ENCODE measurements at regions not wholly inside any gene's neighbourhood (a gene's known extent, or its start where the extent isn't known, plus 50 kb on each side); places are given as distances from the start of the nearest gene placed in this dataset.

DNA sequence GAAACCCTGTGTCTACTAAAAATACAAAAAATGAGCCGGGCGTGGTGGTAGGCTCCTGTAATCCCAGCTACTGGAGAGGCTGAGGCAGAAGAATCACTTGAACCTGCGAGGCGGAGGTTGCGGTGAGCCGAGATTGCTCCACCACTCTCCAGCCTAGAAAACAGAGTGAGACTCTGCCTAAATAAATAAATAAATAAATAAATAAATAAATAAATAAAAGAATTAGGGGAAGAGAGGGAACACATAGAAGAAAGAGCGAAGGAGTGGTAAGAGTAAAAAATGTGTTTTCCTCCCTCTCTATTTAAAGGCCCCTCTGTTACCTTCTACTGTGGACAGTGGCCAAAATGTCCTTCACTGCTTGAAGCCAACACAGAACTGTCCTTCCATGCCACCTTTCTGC, 103.9 kb upstream of the SOX21 start:
- no peak overlapping the region for H3K27ac ChIP-seq
- H3K9me3 ChIP-seq: no peaks in the 10 kb centered on the region
- no peaks in the 10 kb centered on the region for H3K36me3 ChIP-seq
- 85 to 95% methylated on average over 4 to 7 of the region's 7 CpGs for WGBS, 2 donors (ENCODE audit: low coverage in 1 of 2)
- no peaks in the 10 kb centered on the region for H3K27me3 ChIP-seq
- ATAC-seq: no peak
- H3K4me3 ChIP-seq: no peak overlapping the region
- no peaks in the 10 kb centered on the region for H3K4me1 ChIP-seq
- TF ChIP-seq POLR2A (IDR thresholded peaks at IDR 0.05): no peak
- no peak for TF ChIP-seq EP300 (IDR thresholded peaks at IDR 0.05)
- no peak for TF ChIP-seq POLR2AphosphoS5 (IDR thresholded peaks at IDR 0.05)
- TF ChIP-seq, protein P1, sequence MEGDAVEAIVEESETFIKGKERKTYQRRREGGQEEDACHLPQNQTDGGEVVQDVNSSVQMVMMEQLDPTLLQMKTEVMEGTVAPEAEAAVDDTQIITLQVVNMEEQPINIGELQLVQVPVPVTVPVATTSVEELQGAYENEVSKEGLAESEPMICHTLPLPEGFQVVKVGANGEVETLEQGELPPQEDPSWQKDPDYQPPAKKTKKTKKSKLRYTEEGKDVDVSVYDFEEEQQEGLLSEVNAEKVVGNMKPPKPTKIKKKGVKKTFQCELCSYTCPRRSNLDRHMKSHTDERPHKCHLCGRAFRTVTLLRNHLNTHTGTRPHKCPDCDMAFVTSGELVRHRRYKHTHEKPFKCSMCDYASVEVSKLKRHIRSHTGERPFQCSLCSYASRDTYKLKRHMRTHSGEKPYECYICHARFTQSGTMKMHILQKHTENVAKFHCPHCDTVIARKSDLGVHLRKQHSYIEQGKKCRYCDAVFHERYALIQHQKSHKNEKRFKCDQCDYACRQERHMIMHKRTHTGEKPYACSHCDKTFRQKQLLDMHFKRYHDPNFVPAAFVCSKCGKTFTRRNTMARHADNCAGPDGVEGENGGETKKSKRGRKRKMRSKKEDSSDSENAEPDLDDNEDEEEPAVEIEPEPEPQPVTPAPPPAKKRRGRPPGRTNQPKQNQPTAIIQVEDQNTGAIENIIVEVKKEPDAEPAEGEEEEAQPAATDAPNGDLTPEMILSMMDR (IDR thresholded peaks at IDR 0.05): no peak

DNA sequence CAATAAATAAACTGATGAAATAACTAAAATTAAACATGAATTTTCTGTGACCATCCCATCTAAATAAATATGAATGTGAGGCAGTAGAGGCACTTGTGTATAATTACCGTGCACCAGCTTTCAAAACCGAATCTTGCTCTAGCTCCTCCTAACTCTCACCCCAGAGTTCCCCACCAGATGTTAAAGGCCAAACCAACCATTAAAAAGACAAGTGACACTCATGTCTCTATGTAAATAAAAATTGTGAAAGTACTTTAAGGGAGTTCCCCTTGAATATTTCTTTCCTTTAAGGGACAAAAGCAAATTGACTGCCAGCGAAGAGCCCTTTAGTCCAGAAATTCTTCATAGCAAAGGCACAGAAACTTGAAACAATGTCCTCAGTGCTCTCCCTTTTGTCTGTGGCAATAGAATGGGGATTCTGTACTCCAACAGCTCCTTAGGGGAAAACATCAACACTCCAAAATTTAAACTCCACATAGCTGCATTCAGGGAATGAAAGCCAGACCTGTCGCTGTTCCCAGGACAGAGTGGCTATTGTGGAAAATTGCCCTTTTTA, 101.7 kb upstream of the SOX21 start:
- no peak overlapping the region for H3K4me3 ChIP-seq
- no peak for TF ChIP-seq EP300 (IDR thresholded peaks at IDR 0.05)
- TF ChIP-seq, protein P1 (IDR thresholded peaks at IDR 0.05): no peak
- TF ChIP-seq POLR2AphosphoS5 (IDR thresholded peaks at IDR 0.05): no peak
- no peak for TF ChIP-seq POLR2A (IDR thresholded peaks at IDR 0.05)
- H3K27me3 ChIP-seq: no peaks in the 10 kb centered on the region
- H3K27ac ChIP-seq: no peak overlapping the region
- no peak for ATAC-seq
- no peaks in the 10 kb centered on the region for H3K9me3 ChIP-seq
- WGBS, 2 donors (ENCODE audit: low coverage in 1 of 2): 80 to 81% methylated on average over 4 of the region's 4 CpGs
- H3K4me1 ChIP-seq: no peaks in the 10 kb centered on the region
- no peaks in the 10 kb centered on the region for H3K36me3 ChIP-seq

DNA sequence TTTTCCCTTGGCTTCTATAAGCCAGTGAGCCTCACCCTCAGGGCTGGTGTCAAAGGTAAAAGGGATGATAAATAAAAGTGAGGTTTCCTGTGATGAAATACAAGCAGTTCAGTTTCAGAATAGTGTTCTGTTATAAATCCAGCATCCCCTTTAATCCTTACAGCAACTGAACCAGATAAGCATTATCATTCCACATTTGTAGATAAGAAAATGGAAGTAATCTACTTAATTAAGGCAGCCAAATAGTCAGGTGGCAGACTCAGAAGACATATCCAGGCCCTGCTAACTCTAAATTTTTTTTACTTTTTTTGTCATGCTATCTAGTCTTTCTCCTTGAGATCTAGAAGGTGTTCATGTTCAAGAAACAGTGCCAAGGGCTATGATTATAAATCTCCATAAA, 99.4 kb upstream of the SOX21 start:
- Histone ChIP-seq H3K27ac (no peak overlapping the region), H3K9me3 (no peaks in the 10 kb centered on the region), H3K4me1 (no peaks in the 10 kb centered on the region), H3K4me3 (no peak overlapping the region), H3K36me3 (no peaks in the 10 kb centered on the region), H3K27me3 (no peaks in the 10 kb centered on the region)
- no peak for ATAC-seq
- TF ChIP-seq, protein P1 (IDR thresholded peaks at IDR 0.05): no peak
- TF ChIP-seq EP300 (IDR thresholded peaks at IDR 0.05): no peak
- no peak for TF ChIP-seq POLR2AphosphoS5 (IDR thresholded peaks at IDR 0.05)

DNA sequence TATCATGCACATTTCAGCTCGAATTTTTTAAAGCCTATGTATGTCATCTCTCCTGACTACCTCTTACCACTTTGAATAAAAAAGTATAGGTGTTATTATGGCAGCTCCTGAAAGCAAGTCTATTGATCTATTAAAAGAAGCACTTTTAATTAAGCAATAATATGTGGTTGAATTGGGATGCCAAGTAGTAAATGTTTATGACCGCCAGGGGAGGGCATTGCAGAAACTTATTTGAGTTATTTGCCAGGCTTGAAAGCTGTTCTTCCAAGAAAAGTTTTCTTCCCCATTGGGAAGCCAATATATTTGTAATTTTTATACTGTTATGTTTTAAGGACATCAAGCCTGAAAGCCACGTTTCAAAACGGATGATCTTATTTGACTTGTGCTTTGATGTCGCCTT, 88.1 kb upstream of the SOX21 start:
- Histone ChIP-seq H3K4me1 (no peaks in the 10 kb centered on the region), H3K36me3 (no peaks in the 10 kb centered on the region), H3K27ac (no peak overlapping the region), H3K27me3 (no peaks in the 10 kb centered on the region), H3K4me3 (no peak overlapping the region), H3K9me3 (no peaks in the 10 kb centered on the region)
- TF ChIP-seq, protein P1 (IDR thresholded peaks at IDR 0.05): no peak
- TF ChIP-seq EP300 (IDR thresholded peaks at IDR 0.05): no peak
- no peak for TF ChIP-seq POLR2AphosphoS5 (IDR thresholded peaks at IDR 0.05)
- 58 to 78% methylated on average over 5 of the region's 5 CpGs for WGBS, 2 donors (ENCODE audit: low coverage in 1 of 2)
- no peak for ATAC-seq

DNA sequence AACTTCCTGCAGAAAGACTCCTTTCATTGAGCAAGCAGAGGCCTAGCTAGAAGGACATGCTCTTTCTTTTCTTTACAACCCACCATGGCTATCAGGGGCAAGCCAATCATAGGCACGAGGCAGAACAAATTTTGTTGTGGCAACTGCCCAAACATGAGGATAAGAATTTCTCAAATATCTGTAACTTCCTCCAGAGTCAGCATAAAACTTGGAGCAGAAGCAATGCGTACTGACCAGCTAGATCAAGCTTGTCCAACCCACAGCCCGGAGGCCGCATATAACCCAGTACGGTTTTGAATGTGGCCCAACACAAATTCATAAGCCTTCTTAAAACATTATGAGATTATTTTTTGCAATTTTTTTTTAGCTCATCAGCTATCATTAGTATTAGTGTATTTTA, 87.0 kb upstream of the SOX21 start:
- H3K36me3 ChIP-seq: no peaks in the 10 kb centered on the region
- TF ChIP-seq EP300 (IDR thresholded peaks at IDR 0.05) (no peak), POLR2AphosphoS5 (IDR thresholded peaks at IDR 0.05) (no peak), POLR2A (IDR thresholded peaks at IDR 0.05) (no peak)
- TF ChIP-seq, protein P1 (IDR thresholded peaks at IDR 0.05): no peak
- no peak overlapping the region for H3K27ac ChIP-seq
- no peaks in the 10 kb centered on the region for H3K9me3 ChIP-seq
- no peaks in the 10 kb centered on the region for H3K4me1 ChIP-seq
- 84 to 90% methylated on average over 5 of the region's 5 CpGs for WGBS, 2 donors (ENCODE audit: low coverage in 1 of 2)
- H3K27me3 ChIP-seq: no peaks in the 10 kb centered on the region
- H3K4me3 ChIP-seq: no peak overlapping the region
- no peak for ATAC-seq

All from gastroesophageal sphincter (tissue), 4 donors.